ENCODE measurements at regions not wholly inside any gene's neighbourhood (a gene's known extent, or its start where the extent isn't known, plus 50 kb on each side); places are given as distances from the start of the nearest gene placed in this dataset.
"Not testable (repeated sequence)": the region's sequence is repeated elsewhere in the genome, so short reads cannot be mapped to it uniquely, and the experiment has no call there.

- CTCF ChIA-PET: no interaction called here
- no peak for TF ChIP-seq FOXA1 (IDR thresholded peaks at IDR 0.05)
- TF ChIP-seq SP1 (IDR thresholded peaks at IDR 0.05): no peak
- no peak for TF ChIP-seq FOXM1 (IDR thresholded peaks at IDR 0.05; ENCODE audit: borderline replicate concordance)
- no peak for TF ChIP-seq BHLHE40 (IDR thresholded peaks at IDR 0.05; ENCODE audit: borderline replicate concordance)
- TF ChIP-seq SUZ12 (IDR thresholded peaks at IDR 0.05): no peak
- no peak for TF ChIP-seq L3MBTL2 (conservative IDR thresholded peaks at IDR 0.05)
- no peak for TF ChIP-seq HDGF (IDR thresholded peaks at IDR 0.05; ENCODE audit: borderline replicate concordance)
- TF ChIP-seq ZNF384 (IDR thresholded peaks at IDR 0.05): no peak
- no peak for DNase-seq (ENCODE audit: extremely low spot score)
- POLR2A ChIA-PET: no interaction called here
These were observed 156.5 kb downstream of the TTLL2 start for GRCh38 chr6:167481307-167481926.

- CTCF ChIA-PET; DNase-seq (ENCODE audit: extremely low spot score); POLR2A ChIA-PET: not testable (repeated sequence)
These were observed 157.9 kb downstream of the TTLL2 start for GRCh38 chr6:167482801-167483200.

GRCh38 chr6:167485186-167485978 is 160.5 kb downstream of the TTLL2 start:
- TF ChIP-seq FOXK2 (IDR thresholded peaks at IDR 0.05) (no peak), TARDBP (IDR thresholded peaks at IDR 0.05) (no peak), LEF1 (IDR thresholded peaks at IDR 0.05; ENCODE audit: borderline replicate concordance) (no peak), HDGF (IDR thresholded peaks at IDR 0.05; ENCODE audit: borderline replicate concordance) (no peak), NFRKB (IDR thresholded peaks at IDR 0.05) (no peak), FOXM1 (IDR thresholded peaks at IDR 0.05; ENCODE audit: borderline replicate concordance) (no peak), SUZ12 (IDR thresholded peaks at IDR 0.05) (no peak), FOXA1 (IDR thresholded peaks at IDR 0.05) (no peak)
- no peak for DNase-seq (ENCODE audit: extremely low spot score)
- ChIA-PET POLR2A (no interaction called here), CTCF (interaction anchor here (0.6 to 1.1 kb wide), 2 partner anchors 19 to 410 kb away, joined by 3 read pairs; no protein-coding TSS in a partner anchor)

- CTCF ChIA-PET: no interaction called here
- no peak for DNase-seq (ENCODE audit: extremely low spot score)
- POLR2A ChIA-PET: no interaction called here
- TF ChIP-seq CTBP1 (IDR thresholded peaks at IDR 0.05; ENCODE audit: borderline replicate concordance): no peak
- no peak for TF ChIP-seq L3MBTL2 (conservative IDR thresholded peaks at IDR 0.05)
- TF ChIP-seq FOXM1 (IDR thresholded peaks at IDR 0.05; ENCODE audit: borderline replicate concordance): no peak
- TF ChIP-seq FOXA1 (IDR thresholded peaks at IDR 0.05): no peak
- no peak for TF ChIP-seq ELF4 (IDR thresholded peaks at IDR 0.05)
- TF ChIP-seq PKNOX1 (IDR thresholded peaks at IDR 0.05): no peak
- no peak for TF ChIP-seq LEF1 (IDR thresholded peaks at IDR 0.05; ENCODE audit: borderline replicate concordance)
- TF ChIP-seq TARDBP (IDR thresholded peaks at IDR 0.05): no peak
- no peak for TF ChIP-seq BHLHE40 (IDR thresholded peaks at IDR 0.05; ENCODE audit: borderline replicate concordance)
- no peak for TF ChIP-seq ZNF384 (IDR thresholded peaks at IDR 0.05)
- no peak for TF ChIP-seq FOXK2 (IDR thresholded peaks at IDR 0.05)
- TF ChIP-seq NFRKB (IDR thresholded peaks at IDR 0.05): no peak
- TF ChIP-seq SP1 (IDR thresholded peaks at IDR 0.05): no peak
- TF ChIP-seq HDGF (IDR thresholded peaks at IDR 0.05; ENCODE audit: borderline replicate concordance): no peak
- no peak for TF ChIP-seq ARNT (IDR thresholded peaks at IDR 0.05)
- TF ChIP-seq SUZ12 (IDR thresholded peaks at IDR 0.05): no peak
These were observed 163.1 kb downstream of the TTLL2 start for GRCh38 chr6:167487749-167488664.

- no peak for DNase-seq (ENCODE audit: extremely low spot score)
- TF ChIP-seq NFRKB (IDR thresholded peaks at IDR 0.05): no peak
- TF ChIP-seq BHLHE40 (IDR thresholded peaks at IDR 0.05; ENCODE audit: borderline replicate concordance): no peak
- TF ChIP-seq HDGF (IDR thresholded peaks at IDR 0.05; ENCODE audit: borderline replicate concordance): no peak
- no peak for TF ChIP-seq SP1 (IDR thresholded peaks at IDR 0.05)
- TF ChIP-seq PKNOX1 (IDR thresholded peaks at IDR 0.05): no peak
- TF ChIP-seq CTBP1 (IDR thresholded peaks at IDR 0.05; ENCODE audit: borderline replicate concordance): no peak
- TF ChIP-seq FOXA1 (IDR thresholded peaks at IDR 0.05): no peak
- TF ChIP-seq ZNF384 (IDR thresholded peaks at IDR 0.05): no peak
- no peak for TF ChIP-seq LEF1 (IDR thresholded peaks at IDR 0.05; ENCODE audit: borderline replicate concordance)
- no peak for TF ChIP-seq TARDBP (IDR thresholded peaks at IDR 0.05)
- no peak for TF ChIP-seq L3MBTL2 (conservative IDR thresholded peaks at IDR 0.05)
- TF ChIP-seq SUZ12 (IDR thresholded peaks at IDR 0.05): no peak
- TF ChIP-seq ARNT (IDR thresholded peaks at IDR 0.05): no peak
- no peak for TF ChIP-seq FOXM1 (IDR thresholded peaks at IDR 0.05; ENCODE audit: borderline replicate concordance)
- no peak for TF ChIP-seq FOXK2 (IDR thresholded peaks at IDR 0.05)
- CTCF ChIA-PET: no interaction called here
- POLR2A ChIA-PET: no interaction called here
These were observed 166.7 kb downstream of the TTLL2 start for GRCh38 chr6:167491438-167492099.

GRCh38 chr6:167492100-167492449 is 167.2 kb downstream of the TTLL2 start:
- no peak for DNase-seq (ENCODE audit: extremely low spot score)
- POLR2A ChIA-PET: no interaction called here
- CTCF ChIA-PET: no interaction called here
- no peak for TF ChIP-seq NFRKB (IDR thresholded peaks at IDR 0.05)
- no peak for TF ChIP-seq FOXM1 (IDR thresholded peaks at IDR 0.05; ENCODE audit: borderline replicate concordance)
- no peak for TF ChIP-seq SP1 (IDR thresholded peaks at IDR 0.05)
- TF ChIP-seq BHLHE40 (IDR thresholded peaks at IDR 0.05; ENCODE audit: borderline replicate concordance): no peak
- TF ChIP-seq L3MBTL2 (conservative IDR thresholded peaks at IDR 0.05): no peak
- TF ChIP-seq LEF1 (IDR thresholded peaks at IDR 0.05; ENCODE audit: borderline replicate concordance): no peak
- TF ChIP-seq FOXK2 (IDR thresholded peaks at IDR 0.05): no peak
- TF ChIP-seq CTBP1 (IDR thresholded peaks at IDR 0.05; ENCODE audit: borderline replicate concordance): no peak
- TF ChIP-seq TARDBP (IDR thresholded peaks at IDR 0.05): no peak
- no peak for TF ChIP-seq HDGF (IDR thresholded peaks at IDR 0.05; ENCODE audit: borderline replicate concordance)

Data from HEK293T (cell line).